Kidney epithelial cell (primary cell): ENCODE measurements at regions not wholly inside any gene's neighbourhood (a gene's known extent, or its start where the extent isn't known, plus 50 kb on each side); places are given as distances from the start of the nearest gene placed in this dataset.
"Not testable (repeated sequence)": the region's sequence is repeated elsewhere in the genome, so short reads cannot be mapped to it uniquely, and the experiment has no call there.

Experiments used
- DNase-seq: peaks from one replicate; pipeline ENCODE4 v3.0.0-alpha.2; 2010; ENCODE audit warnings: low read depth
- H3K27me3 ChIP-seq: 2 replicates; pipeline ENCODE4 v1.6.0; 2011; ENCODE audit warnings: low read length; ENCODE audit not compliant: control insufficient read depth, insufficient read depth
- H3K36me3 ChIP-seq: 2 replicates; pipeline ENCODE4 v1.5.1; 2011; ENCODE audit warnings: low read length; ENCODE audit not compliant: control insufficient read depth, insufficient read depth
- H3K4me3 ChIP-seq: 2 replicates; pipeline ENCODE4 v1.5.1; 2011; ENCODE audit warnings: low read depth, mild to moderate bottlenecking, control low read depth, low read length
- TF ChIP-seq, protein P1 (sequence below): IDR thresholded peaks from 2 replicates; pipeline ENCODE4 v1.5.1; 2011; ENCODE audit warnings: mild to moderate bottlenecking, moderate library complexity, low read length, control low read depth, inconsistent platforms; ENCODE audit not compliant: insufficient read depth, poor library complexity, severe bottlenecking

DNA sequence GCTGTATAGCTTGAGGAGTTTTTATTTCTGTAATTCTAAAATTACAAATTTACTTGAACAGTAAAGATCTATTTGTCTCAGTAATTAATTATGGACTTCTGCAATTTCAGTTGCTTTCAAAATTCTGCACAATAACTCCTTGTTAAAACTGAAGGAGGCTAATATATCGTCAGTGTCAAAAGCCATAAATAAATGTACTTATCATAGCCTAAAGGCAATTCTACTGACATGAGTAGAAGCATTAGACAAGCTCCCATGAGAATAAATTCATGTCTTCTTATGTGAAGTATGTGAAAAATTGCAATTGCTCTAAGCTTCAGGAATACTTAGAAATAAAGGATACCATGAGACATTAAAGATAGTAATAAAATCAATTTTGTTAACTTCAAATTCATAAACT is 381.2 kb upstream of the PCDH10 start:
- H3K4me3 ChIP-seq = no peak overlapping the region
- TF ChIP-seq, protein P1, sequence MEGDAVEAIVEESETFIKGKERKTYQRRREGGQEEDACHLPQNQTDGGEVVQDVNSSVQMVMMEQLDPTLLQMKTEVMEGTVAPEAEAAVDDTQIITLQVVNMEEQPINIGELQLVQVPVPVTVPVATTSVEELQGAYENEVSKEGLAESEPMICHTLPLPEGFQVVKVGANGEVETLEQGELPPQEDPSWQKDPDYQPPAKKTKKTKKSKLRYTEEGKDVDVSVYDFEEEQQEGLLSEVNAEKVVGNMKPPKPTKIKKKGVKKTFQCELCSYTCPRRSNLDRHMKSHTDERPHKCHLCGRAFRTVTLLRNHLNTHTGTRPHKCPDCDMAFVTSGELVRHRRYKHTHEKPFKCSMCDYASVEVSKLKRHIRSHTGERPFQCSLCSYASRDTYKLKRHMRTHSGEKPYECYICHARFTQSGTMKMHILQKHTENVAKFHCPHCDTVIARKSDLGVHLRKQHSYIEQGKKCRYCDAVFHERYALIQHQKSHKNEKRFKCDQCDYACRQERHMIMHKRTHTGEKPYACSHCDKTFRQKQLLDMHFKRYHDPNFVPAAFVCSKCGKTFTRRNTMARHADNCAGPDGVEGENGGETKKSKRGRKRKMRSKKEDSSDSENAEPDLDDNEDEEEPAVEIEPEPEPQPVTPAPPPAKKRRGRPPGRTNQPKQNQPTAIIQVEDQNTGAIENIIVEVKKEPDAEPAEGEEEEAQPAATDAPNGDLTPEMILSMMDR = no peak
- H3K27me3 ChIP-seq = no peaks in the 10 kb centered on the region
- DNase-seq = no peak
- no peaks in the 10 kb centered on the region for H3K36me3 ChIP-seq

DNA sequence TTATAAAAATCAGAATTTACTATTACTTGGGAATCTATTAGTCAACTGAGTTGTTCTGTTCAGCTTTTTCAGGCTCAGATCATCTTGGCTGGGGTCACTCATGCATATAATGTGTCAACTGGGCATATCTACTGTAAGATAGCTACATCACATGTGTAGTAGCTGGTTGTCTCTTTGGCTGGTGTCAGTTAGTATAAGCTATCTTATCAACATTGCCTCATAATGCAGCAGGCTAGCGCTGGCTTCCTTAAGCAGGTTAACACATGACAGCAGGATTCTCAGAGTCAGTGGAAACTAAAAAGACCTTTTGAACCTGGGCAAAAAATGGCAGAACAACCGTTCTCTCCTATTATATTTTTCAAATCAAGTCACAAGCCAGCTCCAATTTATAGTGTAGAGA is 378.3 kb upstream of the PCDH10 start:
- H3K4me3 ChIP-seq = no peak overlapping the region

DNA sequence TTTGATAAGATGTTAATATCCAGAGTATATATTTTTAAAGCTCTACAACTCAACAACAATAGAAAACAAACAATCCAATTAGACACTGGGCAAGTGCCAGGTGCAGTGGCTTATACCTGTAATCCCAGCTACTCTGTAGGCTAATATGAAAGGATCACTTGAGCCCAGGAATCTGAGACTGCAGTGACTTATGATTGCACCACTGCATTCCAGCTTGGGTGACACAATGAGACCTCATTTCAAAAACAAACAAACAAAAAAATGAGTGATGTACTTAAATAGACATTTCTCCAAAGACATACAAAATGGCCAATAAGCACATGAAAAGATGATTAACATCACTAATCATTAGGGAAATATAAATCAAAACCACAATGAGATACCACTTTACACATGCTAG is 356.8 kb upstream of the PCDH10 start:
- Histone ChIP-seq H3K27me3 (no peaks in the 10 kb centered on the region), H3K4me3 (no peak overlapping the region), H3K36me3 (no peaks in the 10 kb centered on the region)
- DNase-seq = no peak
- TF ChIP-seq, protein P1 = no peak

More for the DNA sequence above, 378.3 kb upstream of the PCDH10 start:
- DNase-seq = no peak
- TF ChIP-seq, protein P1 = no peak
- Histone ChIP-seq H3K36me3 (no peaks in the 10 kb centered on the region), H3K27me3 (no peaks in the 10 kb centered on the region)

DNA sequence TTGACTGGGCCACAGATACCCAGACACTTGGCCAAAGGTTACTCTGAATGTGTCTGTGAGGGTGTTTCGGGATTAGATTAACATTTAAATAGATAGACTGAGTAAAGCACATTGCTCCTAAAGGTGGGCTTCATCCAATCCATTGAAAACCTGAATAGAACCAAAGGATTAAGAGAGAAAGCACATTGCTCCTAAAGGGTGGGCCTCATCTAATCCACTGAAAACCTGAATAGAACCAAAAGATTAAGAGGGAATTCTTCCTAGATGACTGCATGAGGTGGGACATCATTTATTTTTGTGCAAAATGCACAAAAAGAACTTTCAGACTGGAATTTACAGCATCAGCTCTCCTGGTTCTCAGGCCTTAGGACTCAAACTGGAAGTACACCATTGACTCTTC is 351.2 kb upstream of the PCDH10 start:
- Histone ChIP-seq H3K36me3 (no peaks in the 10 kb centered on the region), H3K4me3 (no peak overlapping the region), H3K27me3 (no peaks in the 10 kb centered on the region)
- no peak for DNase-seq
- TF ChIP-seq, protein P1 = no peak

DNA sequence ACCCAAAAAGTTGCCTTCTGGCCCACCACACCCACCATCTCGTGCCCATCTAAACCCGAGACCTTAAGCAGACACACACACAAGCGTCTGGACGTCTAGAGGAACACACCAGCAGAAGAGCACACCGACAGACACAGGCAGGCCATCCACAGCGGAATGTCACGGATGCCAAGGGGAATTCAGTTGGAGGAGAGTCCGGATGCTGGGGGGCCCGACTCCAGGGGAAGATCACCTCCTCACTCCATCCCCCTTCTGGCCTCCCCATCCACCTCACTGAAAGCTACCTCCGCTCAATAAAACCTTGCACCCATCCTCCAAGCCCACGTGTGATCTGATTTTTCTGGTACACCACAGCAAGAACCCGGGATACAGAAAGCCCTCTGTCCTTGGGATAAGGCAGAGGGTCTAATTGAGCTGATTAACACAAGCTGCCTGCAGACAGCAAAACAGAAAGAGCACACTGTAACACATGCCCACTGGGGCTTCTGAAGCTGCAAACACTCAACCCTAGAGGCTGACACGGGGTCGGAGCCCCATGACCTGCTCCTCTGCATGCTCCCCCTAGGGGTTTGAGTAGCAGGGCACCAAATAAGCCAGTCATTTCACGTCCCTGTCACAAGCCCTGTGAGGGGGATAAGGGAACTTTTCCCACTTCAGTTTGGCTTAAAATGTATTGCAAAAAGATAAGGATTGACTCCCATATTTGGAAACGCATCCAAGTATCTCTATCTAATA is 339.6 kb upstream of the PCDH10 start:
- Histone ChIP-seq H3K36me3 (no peaks in the 10 kb centered on the region), H3K4me3 (no peak overlapping the region), H3K27me3 (no peaks in the 10 kb centered on the region)
- TF ChIP-seq, protein P1 = no peak
- no peak for DNase-seq

DNA sequence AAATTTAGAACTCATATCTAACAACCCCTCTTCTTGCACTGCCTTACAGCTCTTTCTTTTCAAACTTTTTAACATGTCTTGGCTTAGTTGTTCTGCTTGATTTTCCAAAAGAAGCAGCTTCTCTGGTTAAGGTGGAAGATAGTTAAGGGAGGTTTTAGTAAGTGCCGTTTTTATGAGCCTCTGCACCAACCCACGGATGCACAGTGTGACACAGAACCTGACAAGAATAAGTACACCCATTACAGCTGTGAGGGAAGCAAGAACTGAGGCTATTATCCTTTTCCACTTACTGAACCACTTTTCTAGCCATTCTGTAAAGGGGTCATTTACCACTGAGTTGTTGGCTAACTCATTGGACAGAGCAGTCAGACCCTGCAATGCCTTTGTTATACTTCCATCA is 336.0 kb upstream of the PCDH10 start:
- not testable (repeated sequence) for H3K36me3 ChIP-seq

More for the DNA sequence above, 336.0 kb upstream of the PCDH10 start:
- not testable (repeated sequence) for H3K27me3 ChIP-seq, DNase-seq, H3K4me3 ChIP-seq
